ENCODE measurements at regions not wholly inside any gene's neighbourhood (a gene's known extent, or its start where the extent isn't known, plus 50 kb on each side); places are given as distances from the start of the nearest gene placed in this dataset.

DNA sequence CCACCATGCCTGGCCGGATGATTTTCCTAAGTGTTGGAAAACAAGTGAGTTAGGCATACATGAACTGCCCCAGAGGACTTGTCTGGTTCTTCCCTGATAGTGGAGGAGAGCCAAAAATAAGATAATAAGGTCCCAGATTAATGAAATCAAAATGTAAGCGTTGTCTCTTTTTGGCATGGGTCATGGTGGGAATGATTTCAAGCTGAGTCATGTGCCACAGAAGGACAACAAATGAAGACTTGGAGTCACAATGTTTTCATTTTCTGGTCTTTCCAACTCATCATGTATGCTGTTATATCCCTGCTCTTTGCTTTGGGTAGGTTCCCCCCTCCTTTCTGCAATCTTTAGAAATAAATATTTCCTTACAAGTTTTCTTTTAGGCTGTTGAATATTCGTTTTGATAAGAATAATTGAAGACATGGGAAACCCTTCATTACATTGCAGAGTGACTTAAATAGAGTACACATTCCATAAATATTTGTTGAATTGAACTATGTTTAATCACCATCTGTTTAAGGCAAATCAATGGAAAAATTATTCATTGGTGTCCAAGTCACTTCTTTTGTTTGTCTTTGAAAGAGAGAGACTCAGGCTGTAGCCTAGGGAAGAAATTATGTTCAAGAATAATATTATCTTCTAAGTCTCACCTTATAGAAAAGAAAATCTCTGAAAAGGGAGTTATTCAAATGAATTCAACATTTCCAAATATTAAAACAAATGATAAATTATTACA is 196.3 kb downstream of the CSNK1G3 start (continued):
- TF ChIP-seq SIN3A (conservative IDR thresholded peaks at IDR 0.05 in 1 of 2, IDR thresholded peaks at IDR 0.05 in 1 of 2; ENCODE audit: low read depth in 1 of 2, low read length in 2 of 2) (no peak), RXRA (IDR thresholded peaks at IDR 0.05; ENCODE audit: insufficient read depth, low read depth, low read length) (no peak), RFX5 (IDR thresholded peaks at IDR 0.05; ENCODE audit: borderline replicate concordance, low read depth, low read length) (no peak), NANOG (IDR thresholded peaks at IDR 0.05; ENCODE audit: insufficient read depth, low read depth, low read length, poor library complexity, severe bottlenecking) (no peak), SIX5 (IDR thresholded peaks at IDR 0.05; ENCODE audit: low read depth, low read length) (no peak), POU5F1 (IDR thresholded peaks at IDR 0.05; ENCODE audit: low read depth, low read length) (no peak)
- TF ChIP-seq, protein P1, sequence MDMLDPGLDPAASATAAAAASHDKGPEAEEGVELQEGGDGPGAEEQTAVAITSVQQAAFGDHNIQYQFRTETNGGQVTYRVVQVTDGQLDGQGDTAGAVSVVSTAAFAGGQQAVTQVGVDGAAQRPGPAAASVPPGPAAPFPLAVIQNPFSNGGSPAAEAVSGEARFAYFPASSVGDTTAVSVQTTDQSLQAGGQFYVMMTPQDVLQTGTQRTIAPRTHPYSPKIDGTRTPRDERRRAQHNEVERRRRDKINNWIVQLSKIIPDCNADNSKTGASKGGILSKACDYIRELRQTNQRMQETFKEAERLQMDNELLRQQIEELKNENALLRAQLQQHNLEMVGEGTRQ (IDR thresholded peaks at IDR 0.05; ENCODE audit: low read length): no peak

All from H1 (cell line).